ENCODE measurements at regions not wholly inside any gene's neighbourhood (a gene's known extent, or its start where the extent isn't known, plus 50 kb on each side); places are given as distances from the start of the nearest gene placed in this dataset.

- H3K27me3 ChIP-seq (ENCODE audit: insufficient read depth, low read length) = no peaks in the 10 kb centered on the region
- H3K9me3 Mint-ChIP-seq = no peaks in the 10 kb centered on the region
- no peak overlapping the region for H3K4me2 ChIP-seq (ENCODE audit: insufficient read depth, insufficient read length, low read length)
- no peaks in the 10 kb centered on the region for H3K4me1 ChIP-seq (ENCODE audit: insufficient read depth, low read length)
- no peak overlapping the region for H3K18ac ChIP-seq (ENCODE audit: insufficient read length, low read depth, low read length)
- H4K91ac ChIP-seq (ENCODE audit: insufficient read length, low read depth, low read length) = no peak overlapping the region
- H4K8ac ChIP-seq (replicated peaks; ENCODE audit: insufficient read length, low read depth, low read length) = no peak overlapping the region
- no peak overlapping the region for H3T11ph ChIP-seq (ENCODE audit: low read length)
- no peak overlapping the region for H2BK120ac ChIP-seq (ENCODE audit: low read depth, low read length, poor library complexity, severe bottlenecking)
- no peaks in the 10 kb centered on the region for H3K79me1 ChIP-seq (ENCODE audit: insufficient read depth, low read depth, low read length, poor library complexity, severe bottlenecking)
- H3K4ac ChIP-seq (ENCODE audit: low read depth, low read length) = no peak overlapping the region
- no peak overlapping the region for H2AK5ac ChIP-seq (ENCODE audit: insufficient read length, low read length)
- no peak overlapping the region for H2BK12ac ChIP-seq (ENCODE audit: insufficient read length, low read depth, low read length)
- no peaks in the 10 kb centered on the region for H3K79me2 ChIP-seq (ENCODE audit: insufficient read depth, low read length)
- no CpG with 5 or more reads among the region's 4 CpGs for WGBS (ENCODE audit: extremely low coverage, insufficient read length, low lambda C conversion rate)
- no peaks in the 10 kb centered on the region for H3K36me3 Mint-ChIP-seq (ENCODE audit: insufficient read depth in 1 of 3, low read depth in 3 of 3)
- H3K23me2 ChIP-seq (ENCODE audit: insufficient read length, low read depth, low read length, poor library complexity, severe bottlenecking) = no peaks in the 10 kb centered on the region
- no peak overlapping the region for H3K56ac ChIP-seq (ENCODE audit: insufficient read length, low read depth, low read length)
- no peak overlapping the region for H2BK15ac ChIP-seq (ENCODE audit: low read depth, low read length)
- no peak for DNase-seq
- H3K4me3 Mint-ChIP-seq = no peak overlapping the region
- no peak overlapping the region for H3K23ac ChIP-seq (ENCODE audit: insufficient read length, low read depth, low read length)
- H3K27ac ChIP-seq (ENCODE audit: insufficient read length, low read depth, low read length) = no peak overlapping the region
- no peak overlapping the region for H4K5ac ChIP-seq (ENCODE audit: insufficient read length, low read depth, low read length)
- H4K20me1 ChIP-seq (ENCODE audit: control insufficient read depth, insufficient read depth, insufficient read length) = no peaks in the 10 kb centered on the region
- H3K27me3 Mint-ChIP-seq (ENCODE audit: low read depth) = no peaks in the 10 kb centered on the region
- no peaks in the 10 kb centered on the region for H3K4me1 Mint-ChIP-seq
- no peak overlapping the region for H2BK20ac ChIP-seq (ENCODE audit: low read depth, low read length, poor library complexity, severe bottlenecking)
- H3K14ac ChIP-seq (ENCODE audit: insufficient read depth, low read length) = no peak overlapping the region
- no peak for TF ChIP-seq CTCF (conservative IDR thresholded peaks at IDR 0.05)
- no peak overlapping the region for H2AFZ ChIP-seq (ENCODE audit: low read length)
- no peak overlapping the region for H3K9ac ChIP-seq (ENCODE audit: extremely low read depth, insufficient read length, low read length)
- no peaks in the 10 kb centered on the region for H3K9me3 ChIP-seq (ENCODE audit: control insufficient read depth, low read depth, low read length)
- no peak overlapping the region for H2BK5ac ChIP-seq (ENCODE audit: insufficient read length, low read length)
- no peak overlapping the region for H3K27ac Mint-ChIP-seq
Observed at GRCh38 chr20:34171640-34172039, 59.6 kb upstream of the EIF2S2 start.

Data from H9 (cell line).